GM11168 (cell line): ENCODE measurements at regions not wholly inside any gene's neighbourhood (a gene's known extent, or its start where the extent isn't known, plus 50 kb on each side); places are given as distances from the start of the nearest gene placed in this dataset.

Experiments used
- in situ Hi-C: fragments of 300-500 bp; cut with MboI; formaldehyde crosslinking; loops from one replicate; pipeline ENCODE4 v1.12.0; 2022; ENCODE audit warnings: low sequenced_read_pairs; ENCODE audit not compliant: unreplicated experiment

DNA sequence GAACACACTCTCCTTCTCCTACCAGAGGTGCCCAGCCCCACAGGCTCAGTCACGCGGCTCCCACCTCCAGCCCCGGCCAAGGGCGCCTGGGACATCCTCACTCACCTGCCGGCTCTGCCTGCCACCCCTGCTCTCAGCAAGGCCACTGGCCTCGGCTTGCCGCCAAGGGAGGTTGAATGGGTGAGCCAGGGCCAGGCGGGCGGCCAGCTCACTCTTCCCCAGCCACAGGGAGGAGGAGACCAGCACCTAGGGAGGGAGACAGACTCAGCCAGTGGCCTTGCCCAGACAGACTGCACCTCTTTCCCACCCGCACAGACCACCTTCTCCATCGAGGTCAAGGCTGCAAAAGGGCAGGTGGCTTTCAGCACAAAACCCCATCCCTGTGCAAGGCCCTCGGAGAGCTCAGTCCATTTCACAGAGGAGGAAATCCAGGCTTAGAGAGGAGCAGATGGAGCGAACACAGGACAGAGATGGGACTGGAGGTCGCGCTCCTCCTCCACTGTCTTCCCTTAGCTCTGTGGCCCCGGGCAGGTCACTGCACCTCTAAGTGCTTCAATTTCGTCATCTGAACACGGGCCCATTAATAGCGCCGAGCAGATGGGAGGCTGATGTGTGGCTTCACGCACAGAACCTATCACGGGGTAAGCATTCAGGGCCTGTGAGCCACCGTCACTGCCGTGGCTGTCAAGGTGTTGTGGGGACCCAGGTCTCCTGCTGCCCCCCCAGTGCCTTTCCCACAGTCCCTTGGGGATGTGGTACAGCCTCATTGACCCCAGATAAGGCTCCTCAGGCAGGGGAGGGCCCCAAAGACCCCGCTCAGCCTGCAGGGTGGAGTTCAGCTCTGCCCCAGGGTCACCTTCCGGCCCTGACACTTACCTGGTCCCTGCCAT, 56.1 kb downstream of the RMI2 start:
- in situ Hi-C loops = no loop called here

DNA sequence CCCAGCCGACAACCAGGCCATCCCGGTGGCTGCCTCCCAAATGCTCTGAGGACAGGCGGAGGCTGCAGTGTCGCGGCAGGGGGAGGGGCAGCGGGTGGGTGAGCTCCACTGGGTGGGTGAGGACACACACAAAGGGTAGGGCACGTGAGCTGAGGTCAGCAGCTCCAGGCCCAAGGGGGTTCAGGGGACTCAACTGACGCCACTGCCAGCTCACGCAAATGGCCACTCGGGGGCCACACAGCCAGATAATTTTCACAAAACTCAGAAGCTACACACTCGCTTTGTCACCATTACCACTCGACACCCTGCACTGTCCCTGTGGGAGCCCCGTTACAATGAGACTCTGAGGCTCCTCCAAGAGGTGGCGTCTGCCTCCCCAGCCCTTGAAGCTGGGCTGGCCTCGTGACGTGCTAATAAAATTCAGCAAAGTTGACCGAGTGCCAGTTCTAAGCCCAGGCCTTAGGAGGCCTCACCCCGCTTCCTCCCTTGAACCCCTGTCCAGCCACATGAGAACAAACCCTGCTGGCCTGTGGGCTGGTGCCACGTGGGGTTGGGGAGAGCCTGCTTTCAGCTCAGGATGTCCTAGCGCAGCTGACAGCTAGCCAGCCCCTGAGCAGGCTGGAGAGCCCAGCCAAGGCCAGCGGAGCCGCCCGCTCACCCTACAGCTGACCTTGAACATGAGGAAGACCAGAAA, 56.9 kb downstream of the RMI2 start:
- in situ Hi-C loops = no loop called here

DNA sequence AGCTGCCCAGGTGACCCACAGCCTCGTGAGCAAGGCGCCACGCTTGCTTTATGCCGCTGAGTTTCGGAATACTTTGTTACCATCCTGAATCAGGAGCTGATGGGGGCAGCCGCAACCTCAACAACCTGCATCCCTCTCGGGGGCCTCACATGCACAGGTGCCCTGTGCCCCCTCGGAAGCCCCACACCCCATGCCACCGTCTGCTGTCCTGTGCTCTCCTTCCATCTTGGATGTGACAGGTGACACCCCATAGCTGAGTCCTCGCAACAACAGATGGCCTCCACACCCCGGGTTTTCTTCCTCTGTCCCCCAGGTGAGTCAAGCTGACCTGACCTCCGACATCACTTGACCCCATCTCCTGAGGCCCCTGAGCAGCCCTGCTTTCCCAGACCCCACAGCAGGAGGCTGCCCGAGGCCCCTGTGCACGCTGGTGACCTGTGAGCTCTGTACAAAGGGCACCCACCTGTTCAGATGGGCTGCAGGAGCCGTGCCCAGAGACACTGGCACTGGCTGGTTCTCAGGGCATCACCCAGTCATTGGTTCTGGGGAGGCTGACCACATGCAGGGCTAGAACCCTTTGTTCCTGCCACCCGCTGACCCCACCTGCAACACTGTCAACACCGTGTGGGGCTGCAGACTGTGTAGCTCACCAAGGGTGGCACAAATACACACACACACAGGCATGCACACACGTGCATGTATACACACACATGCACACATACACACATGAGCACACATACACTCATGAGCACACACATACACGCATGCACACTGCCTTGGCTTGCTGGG, 57.7 kb downstream of the RMI2 start:
- in situ Hi-C loops = no loop called here

DNA sequence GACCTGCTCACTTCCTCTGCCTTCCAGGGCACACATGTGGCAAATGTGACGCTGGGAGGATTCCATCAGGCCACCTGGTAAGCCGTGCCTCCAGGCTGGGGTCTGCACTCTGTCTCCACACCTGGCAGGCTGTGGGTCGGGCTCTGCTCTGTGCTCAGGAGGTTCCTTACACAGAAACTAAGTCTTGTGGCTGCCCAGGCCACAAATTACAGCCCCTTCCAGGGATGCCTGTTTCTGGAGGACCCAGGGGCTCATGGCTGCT, 58.2 kb downstream of the RMI2 start:
- in situ Hi-C loops = no loop called here

DNA sequence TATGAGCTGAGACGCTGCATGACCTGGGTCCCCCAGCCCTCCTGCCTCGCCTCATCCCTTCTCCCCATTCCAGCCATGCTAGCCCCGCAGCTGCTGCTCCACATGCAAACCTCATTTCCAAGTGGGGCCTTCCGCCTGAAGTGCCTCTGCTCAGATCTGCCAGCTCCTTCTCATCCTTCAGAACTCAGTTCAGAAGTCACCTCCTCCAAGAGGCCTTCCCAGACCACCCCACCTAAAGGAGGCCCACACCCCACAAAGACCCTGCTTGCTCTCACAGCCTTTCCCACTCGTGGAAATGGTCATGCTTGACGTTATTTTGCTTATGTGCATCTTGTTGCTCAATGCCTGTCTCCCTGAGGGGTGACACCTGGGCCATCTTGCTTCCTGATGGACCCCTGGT, 58.7 kb downstream of the RMI2 start:
- in situ Hi-C loops = no loop called here

DNA sequence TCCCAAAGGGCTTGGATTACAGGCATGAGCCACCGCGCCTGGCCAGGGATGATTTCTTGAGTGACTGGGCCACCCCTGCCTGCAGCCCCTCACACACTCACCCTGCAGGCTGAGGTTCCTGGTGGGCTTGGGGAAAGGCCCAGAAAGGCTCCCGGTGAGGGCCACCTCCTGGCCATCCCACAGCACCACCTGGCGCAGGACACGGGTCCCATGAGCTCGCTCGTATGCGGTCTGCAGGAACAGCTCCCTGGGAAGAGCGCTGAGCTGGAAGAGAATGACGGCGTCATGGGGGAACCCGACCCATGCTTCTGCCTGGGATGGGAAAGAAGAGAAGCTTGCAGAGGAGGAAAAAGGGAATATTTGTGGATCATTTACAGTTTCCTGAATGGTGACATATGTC, 59.3 kb downstream of the RMI2 start:
- in situ Hi-C loops = no loop called here

DNA sequence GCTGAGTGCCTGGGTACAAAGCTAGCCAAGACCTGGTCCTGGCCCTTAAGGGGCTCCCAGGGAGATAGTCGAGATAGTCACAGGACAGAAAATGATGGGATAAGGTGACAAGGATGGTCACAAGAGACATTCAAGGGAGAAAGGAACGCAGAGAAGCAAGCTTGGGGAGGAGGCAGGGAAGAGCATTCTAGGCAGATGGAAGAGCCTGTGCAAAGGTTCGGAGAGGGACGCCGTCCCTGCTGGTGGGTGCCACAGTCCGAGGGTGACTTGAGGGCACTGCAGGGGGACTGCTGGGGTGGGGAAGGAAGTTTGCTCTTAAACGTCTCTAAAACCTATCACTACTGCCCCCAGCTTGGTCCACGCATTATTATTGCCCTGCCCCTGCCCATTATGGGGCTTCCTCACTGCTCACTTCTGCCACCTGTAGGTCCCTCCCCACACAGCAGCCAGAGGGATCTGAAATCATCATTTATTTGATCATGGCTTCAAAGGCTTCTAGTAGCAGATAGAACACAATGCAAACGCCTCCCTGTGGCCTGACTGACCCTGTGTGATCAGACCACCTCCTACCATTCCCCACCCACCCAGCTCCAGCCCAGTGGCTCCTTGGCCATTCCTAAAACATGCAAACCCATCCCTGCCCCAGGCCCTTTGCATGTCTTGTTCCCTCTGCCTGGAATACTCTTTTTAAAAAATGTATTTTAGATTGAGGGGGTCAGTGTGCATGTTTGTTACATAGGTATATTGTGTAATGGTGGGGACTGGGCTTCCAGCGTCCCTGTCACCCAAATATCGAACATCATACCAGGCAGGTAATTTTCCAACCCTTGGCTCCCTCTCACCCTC, 60.3 kb downstream of the RMI2 start:
- in situ Hi-C loops = no loop called here

DNA sequence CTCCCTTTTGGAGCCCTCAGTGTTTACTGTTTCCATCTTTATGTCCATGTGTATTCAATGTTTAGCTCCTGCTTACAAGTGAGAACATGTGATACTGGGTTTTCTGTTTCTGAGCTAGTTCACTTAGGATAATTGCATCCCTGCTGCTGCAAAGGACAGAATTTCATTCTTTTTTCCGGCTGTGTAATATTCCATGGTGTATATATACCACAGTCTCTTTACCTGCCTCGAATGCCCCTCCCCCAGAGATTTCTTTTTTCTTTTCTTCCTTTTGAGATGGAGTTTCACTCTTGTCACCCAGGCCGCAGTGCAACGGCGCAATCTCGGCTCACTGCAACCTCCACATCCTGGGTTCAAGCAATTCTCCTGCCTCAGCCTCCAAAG, 60.9 kb downstream of the RMI2 start:
- in situ Hi-C loops = no loop called here

DNA sequence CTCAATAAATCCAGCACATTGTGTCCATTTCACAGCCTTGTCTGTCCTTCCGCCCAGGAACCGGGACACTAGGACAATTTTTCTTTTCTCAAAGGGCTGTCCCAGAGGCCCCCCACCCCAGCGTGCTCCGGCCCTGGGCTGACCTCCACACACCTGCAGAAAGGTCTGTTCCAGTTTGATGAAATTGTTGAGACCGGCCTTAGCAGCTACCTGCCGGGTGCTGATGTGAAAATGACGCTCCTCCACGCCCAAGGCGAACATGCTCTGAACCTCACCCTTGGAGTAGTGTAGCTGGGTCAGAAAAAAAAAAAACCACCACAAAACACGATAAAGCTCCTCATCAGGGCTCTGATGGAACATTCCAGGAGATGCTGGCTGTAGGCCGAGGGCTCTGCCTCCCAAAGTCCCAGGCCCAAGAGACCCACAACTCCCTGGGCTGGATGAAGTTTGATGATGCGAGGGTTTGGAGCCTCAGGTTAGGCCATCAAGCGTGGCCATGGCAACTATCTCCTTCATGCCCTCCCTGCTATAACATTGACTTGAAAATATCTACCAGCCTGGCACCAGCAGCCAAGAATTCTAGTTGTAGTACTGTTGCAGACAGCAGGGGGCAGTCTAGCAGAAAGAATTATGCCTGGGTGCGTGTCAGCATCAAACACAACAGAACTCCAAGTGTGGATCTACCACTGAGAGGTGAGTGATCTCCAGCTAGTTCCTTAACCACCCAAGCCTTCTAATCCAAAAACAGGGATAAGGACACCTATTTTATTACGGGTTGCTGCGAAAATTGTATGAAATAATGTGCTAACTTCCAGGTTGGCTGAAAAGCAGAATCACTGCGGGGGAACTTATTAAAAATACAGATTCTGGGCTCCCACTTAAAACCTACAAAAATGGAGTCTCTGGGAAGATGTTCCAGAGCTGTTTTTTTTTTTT, 62.1 kb downstream of the RMI2 start:
- in situ Hi-C loops = no loop called here

DNA sequence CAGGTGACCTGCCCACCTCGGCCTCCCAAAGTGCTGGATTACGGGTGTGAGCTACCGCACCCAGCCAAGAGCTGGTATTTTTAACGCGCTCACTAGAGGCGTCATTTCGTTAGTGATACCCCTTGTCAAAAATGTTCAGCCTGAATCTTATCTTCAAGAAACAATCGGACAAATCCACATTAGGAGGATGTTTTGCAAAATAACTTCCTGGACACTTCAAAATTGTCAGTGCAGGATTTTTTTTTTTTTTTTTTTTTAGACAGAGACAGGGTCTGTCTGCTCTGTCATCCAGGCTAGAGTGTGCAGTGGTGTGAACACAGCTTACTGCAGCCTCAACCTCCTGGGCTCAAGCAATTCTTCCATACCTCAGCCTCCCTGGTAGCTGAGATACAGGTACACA, 63.0 kb downstream of the RMI2 start:
- in situ Hi-C loops = no loop called here

DNA sequence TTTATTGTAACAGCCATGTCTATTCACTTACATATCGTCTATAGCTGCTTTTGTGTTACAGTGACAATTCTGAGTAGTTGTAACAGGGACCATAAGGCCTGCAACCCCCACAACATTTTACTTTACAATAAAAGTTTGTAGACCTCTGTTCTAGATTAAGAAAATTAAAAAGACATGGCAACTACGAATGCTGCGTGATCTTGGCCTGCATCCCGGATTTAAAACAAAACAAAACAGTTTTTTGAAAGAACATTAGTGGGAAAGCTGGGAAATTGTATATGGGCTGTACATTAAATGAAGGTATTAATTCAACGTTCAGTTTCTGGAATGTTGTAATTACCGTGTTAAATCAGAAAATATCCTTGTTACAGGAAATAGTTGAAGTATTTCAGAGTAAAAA, 64.1 kb downstream of the RMI2 start:
- in situ Hi-C loops = no loop called here

DNA sequence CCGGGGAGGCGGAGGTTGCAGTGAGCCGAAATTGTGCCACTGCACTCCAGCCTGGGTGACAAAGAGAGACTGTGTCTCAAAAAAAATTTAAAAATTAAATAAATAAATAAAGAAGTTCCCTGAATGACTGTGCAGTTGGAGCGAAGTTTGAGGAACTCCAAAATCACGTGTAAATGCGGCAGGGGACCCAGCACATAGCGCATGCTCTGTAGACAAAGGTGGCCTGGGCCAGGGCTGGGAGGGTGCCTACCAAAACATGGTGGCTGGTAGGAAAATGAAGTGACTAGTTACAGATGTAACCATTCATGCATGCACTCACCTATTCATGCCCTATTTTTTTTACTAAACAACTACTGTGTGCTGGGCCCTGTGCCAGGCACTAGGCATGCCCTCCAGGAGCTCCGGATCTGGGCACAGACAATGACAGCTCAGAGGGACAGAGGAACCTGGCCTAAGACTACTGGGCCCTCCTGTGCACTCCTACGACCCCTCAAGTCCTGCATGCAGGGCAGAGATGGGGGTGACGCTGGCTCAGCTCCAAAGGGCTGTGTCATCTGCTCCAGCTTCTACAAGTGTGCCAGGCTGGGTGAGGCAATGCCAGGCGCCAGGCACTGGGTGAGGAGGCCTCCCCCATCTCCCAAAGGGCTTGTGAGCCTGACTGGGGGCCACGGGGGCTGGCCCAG, 65.3 kb downstream of the RMI2 start:
- in situ Hi-C loops = loop anchor here (5.0 to 10.0 kb wide), 2 partner anchors 117 to 404 kb away; a partner anchor contains a TSS

DNA sequence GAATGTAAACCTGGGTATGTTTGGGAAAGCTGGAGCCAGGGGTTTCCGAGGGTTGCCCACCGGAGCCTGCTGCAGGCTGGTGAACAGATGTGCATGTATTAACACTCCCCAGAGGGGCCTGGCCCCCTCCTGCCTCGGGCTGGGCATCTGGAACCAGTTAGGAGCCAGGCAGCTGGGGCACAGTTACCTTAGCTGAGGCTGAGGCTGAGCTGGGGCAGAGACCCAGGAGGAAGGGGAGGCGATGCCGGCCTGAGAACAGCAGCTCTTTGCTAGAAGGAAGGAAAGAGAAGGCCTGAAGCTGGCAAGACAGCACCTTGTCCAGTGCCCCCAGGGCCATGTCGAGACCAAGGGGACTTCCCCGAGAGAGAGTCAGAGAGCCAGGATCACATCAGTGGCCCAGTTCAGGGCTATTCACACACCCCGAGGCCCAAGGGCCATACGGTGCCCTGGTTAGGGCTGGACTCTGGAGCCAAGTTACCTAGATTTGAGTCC, 65.8 kb downstream of the RMI2 start:
- in situ Hi-C loops = loop anchor here (5.0 to 10.0 kb wide), 2 partner anchors 116 to 404 kb away; a partner anchor contains a TSS

DNA sequence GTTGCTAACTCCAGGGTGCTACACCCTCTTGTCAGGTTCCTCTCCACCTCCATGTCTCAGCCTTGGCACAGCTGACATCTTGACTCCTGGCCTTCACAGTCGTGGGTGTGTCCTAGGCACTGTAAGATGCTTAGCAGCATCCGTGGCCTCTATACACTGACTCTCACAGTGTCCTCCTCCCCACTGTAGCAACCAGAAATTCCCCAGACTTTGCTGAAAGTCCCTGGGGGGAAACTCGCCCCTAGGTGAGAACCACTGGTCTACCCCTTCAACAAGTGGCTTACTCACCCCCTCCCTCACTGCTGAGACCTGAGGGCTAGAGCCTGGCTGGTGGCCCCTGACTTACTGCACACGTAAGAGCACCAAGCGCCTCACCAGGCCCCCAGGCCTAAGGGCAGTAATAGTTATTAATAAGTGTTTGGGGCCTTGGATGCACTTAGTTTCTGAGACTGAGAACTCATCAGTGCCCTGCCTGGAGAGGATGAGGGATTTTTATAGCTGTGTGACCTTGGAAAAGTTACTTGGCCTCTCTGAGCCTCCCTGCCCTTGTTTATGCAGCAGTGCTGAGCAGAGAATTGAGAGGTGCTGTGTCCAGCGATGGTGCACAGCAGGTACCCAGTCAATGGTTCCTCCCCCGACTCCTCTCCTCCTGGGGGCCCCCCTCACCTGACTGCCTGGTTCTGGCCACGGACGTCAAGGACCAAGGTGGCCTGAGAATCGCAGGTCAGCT, 67.1 kb downstream of the RMI2 start:
- in situ Hi-C loops = loop anchor here (5.0 to 10.0 kb wide), 2 partner anchors 115 to 402 kb away; a partner anchor contains a TSS

DNA sequence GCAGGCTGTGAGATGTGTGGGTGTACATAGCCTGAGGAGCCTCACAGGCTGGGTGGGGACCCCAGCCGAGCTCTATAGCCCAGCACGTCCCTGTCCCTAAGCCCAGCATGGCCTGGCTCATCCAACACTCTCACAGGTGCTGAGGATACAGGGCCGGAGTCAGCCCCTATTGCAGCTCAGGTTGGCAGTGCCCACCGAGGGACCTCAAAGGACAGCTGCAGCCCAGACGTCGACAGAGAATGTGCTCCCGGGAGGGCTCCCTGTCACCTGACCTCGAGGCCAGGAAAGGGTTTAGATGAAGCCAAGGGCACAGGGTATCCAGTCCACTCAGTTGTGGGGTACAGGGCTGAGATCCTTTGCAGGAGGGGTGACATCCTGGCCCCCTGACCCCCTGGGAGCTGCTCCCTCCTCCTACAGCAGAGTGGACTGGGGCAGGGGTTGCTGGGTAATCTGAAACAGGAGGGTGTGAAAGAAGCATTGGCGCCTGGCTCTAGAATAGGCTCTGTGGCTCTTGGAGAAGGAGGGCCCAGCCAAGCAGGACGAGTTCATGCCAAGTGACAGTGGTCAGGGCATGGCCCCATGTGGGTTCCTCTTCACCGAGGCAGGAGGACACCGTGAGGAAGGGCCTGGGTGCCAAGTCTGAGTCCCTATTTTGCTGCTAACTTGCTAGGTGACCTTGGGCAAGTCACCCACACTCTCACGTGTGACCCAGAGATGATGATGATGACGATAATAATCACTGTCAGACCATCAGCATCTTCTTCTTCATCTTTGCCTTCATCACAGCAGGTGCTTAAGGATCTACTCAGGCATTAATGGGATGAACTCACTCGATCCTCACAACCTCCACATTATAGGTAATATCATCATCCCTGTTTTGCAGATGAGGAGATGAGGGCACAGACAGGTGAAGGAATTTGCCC, 68.0 kb downstream of the RMI2 start:
- in situ Hi-C loops = loop anchor here (5.0 to 10.0 kb wide), 2 partner anchors 114 to 402 kb away; a partner anchor contains a TSS

DNA sequence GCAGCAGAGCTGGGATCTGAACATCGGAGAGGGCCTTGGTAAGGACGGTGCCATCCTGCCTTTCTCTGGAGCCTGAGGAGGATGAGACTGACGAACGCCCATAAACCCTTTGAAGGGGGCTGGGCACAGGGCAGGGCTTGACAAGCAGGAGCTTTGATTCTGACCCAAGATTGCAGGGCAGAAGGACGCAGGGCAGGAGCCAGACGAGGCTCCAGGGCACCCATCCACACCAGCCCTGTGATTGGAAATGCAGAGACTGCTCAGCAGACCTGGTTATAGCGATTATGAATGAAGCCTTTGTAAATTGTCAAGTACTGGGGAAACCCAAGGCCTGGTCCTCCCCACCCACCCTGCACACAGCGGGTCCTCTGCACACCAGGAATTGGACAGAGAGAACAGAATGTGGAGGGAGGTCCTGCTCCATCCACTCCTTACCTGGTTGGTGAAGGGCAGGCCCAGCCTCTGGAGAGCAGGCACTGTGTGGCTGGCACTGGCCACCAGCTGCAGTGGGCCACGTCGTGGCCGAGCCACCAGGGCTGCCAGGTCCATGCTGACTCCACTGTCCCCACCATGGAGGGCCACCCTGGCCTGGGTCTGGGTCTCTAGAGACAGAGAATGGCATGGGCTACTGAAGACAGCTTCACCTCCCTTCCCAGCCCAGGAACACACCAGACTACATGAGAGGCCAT, 68.8 kb downstream of the RMI2 start:
- in situ Hi-C loops = loop anchor here (5.0 to 10.0 kb wide), 2 partner anchors 113 to 401 kb away; a partner anchor contains a TSS
